HG02840 (cell line): ENCODE measurements at regions not wholly inside any gene's neighbourhood (a gene's known extent, or its start where the extent isn't known, plus 50 kb on each side); places are given as distances from the start of the nearest gene placed in this dataset.
A peak's percentile ranks its signal among the peaks of the same experiment; 100 is the strongest.

Experiments
- ATAC-seq: cut with Tn5 transposase; IDR thresholded peaks from one replicate; pipeline ENCODE4 v1.9.1; 2021; ENCODE audit warnings: mild to moderate bottlenecking, moderate library complexity, moderate number of reproducible peaks; ENCODE audit not compliant: unreplicated experiment, low FRiP score

- no peak for ATAC-seq
These were observed 242.4 kb upstream of the MYOCD start for GRCh38 chr17:12423337-12423736.

- no peak for ATAC-seq
These were observed 236.6 kb upstream of the MYOCD start for GRCh38 chr17:12429116-12429515.

GRCh38 chr17:12431188-12431587 is 234.5 kb upstream of the MYOCD start:
- ATAC-seq: peak; percentile 86

DNA sequence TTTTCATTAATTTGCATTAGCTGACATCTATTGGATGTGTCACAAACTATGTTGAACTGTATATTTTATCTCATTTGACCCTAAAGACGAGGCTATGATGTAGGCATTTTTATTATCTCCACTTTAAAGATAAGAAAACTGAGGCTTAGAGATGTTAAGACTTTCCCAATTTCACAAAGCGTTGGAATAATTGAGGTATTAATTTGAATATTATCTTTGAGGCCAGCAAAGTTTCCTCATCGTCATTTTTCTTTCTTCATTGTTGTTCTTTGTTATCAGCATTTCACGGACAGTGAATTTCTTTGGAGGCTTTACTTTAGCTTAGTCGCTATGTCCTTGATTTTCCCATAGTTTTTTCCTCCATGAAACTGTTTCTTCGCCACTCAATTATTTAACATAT is 227.5 kb upstream of the MYOCD start:
- no peak for ATAC-seq

- ATAC-seq: no peak
These were observed 226.7 kb upstream of the MYOCD start for GRCh38 chr17:12438813-12439586.

- ATAC-seq: no peak
These were observed 220.4 kb upstream of the MYOCD start for GRCh38 chr17:12445331-12445730.

GRCh38 chr17:12457493-12457892 is 208.2 kb upstream of the MYOCD start:
- ATAC-seq: no peak

GRCh38 chr17:12459736-12460135 is 206.0 kb upstream of the MYOCD start:
- ATAC-seq: no peak

DNA sequence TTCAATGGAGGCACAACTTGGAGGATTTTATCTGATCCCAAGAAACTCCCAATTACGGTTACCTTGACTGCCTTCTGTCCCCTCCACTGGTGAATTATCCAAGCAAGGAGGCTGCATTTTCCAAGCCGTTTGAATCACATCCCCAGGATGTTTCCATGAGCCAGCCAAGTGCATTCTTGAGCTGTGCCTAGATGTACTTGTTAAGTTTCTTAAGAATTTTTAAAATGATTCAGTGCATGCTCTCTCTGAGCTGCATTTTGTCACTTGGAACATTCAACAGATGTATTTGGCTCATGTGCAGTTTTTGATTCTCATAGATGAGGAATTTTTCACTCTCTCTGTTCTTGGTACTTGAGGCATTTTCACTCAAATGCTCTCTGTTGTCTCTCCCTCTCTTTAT is 202.6 kb upstream of the MYOCD start:
- no peak for ATAC-seq

DNA sequence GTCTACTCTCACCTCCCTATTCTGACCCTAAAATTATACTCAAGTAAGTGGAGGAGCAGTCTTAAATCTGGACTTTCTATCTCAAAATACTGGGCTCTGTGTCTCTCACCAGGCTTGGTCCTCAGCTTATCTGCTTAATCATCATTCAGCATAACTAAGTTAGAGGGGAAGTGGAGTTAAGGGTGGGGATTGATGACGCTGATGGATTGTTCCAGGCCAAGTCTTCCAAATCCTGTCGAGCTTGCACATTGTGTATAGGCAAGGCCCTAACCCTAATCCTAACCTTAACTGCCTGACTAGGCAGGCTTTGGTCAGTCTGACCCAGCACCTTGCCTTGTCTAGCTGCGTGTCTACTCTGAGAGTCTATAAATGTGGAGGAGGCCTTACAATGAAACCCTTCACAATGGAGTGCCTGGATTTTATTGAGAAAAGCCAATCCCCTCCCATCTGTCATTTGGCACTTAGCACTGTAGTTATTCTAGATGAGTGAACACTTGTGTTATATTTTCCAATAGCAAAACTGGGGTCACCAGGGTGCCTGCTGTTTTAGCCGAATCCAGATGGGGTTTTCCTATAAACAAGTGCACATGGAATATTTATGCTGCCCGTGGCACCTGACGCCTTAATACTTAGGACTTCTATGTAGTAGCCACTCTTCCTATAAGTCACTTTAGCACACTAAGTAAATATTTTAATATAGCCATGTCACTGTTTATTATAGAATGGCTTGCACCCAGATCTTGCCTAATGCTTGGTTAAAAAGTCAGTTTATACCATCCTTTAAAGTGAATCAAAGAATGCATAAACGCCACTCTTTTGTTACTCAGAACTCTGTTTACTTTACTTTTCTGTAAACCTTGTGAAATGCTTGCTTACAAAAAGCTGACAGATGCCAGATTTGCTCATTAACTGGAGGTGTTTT is 193.2 kb upstream of the MYOCD start:
- ATAC-seq: no peak

- ATAC-seq: no peak
These were observed 187.4 kb upstream of the MYOCD start for GRCh38 chr17:12478311-12478710.

DNA sequence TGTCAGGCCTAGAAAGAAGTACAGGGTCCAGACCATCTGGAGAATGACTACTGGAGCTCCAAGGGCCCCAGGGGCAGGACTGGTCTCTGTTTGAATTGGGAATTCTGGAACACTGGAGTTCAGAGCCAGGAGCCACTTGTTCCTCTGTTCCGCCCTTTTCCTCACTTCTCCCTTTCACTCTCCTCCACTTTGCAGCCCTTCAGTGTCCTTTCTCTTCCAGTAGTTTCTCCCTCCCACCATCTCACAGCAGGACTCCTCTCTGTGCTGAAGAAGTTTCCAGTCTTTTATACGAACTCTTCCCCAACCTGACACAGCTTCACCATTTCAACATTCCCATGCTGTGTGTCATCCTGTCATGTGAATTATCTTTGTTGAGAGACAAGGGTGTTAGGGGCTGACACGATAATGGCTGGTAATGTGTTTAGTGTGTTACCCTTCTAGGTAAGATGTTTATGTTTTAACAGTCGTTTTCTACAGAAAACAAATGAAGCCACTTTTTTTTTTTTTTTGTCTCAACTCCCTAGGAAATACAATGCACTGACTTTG is 180.3 kb upstream of the MYOCD start:
- ATAC-seq: no peak

DNA sequence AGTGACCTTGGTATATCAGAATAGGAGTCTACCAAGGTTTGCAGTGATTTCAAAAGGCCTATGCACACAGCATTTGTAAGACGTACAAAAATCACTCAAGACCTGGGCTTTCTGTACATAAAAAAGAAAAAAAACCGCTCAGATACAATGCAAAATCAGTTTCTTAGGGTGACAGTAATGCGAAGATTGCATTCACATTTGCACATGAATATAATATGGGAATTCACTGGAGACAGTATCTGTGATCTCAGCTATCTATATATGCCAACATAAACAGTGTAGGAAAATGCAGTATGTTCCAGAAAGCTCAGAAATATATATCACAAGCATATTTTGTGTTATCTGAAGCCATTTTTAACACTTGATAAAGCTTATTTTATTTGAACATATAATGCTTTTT is 176.4 kb upstream of the MYOCD start:
- ATAC-seq: no peak

DNA sequence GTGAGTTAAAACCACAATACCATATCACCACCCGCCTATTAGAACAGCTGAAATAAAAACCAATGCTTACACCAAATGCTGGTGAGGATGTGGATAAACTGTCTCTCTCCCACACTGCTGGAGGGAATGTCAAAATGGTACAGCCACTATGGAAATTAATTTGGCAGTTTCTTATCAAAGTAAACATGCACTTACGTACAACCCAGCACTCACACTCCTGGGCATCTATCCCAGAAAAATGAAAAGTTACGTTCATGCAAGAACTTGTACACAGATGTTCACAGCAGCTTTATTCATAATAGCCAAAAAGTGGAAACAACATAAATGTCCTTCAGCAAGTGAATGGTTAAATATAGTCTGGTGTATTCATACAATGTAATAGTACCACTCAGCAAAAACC is 173.2 kb upstream of the MYOCD start:
- ATAC-seq: no peak

DNA sequence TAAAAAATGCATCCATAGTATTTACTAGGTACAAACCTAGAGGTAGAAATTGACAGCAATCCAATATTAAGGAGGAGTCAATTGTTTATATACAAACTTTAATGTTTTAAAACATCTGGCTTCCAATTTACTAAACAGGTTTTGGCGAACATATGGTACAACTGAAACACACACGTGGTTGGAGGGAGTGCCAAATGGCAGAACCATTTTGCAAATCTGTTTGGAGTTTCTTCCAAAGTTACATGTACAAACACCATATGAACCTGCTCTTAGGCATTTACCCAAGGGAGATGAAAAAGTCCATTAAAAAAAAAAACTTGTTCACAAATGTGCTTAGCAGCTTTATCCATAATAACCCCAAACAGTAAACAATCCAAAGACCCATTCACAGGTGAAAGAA is 159.8 kb upstream of the MYOCD start:
- ATAC-seq: no peak

DNA sequence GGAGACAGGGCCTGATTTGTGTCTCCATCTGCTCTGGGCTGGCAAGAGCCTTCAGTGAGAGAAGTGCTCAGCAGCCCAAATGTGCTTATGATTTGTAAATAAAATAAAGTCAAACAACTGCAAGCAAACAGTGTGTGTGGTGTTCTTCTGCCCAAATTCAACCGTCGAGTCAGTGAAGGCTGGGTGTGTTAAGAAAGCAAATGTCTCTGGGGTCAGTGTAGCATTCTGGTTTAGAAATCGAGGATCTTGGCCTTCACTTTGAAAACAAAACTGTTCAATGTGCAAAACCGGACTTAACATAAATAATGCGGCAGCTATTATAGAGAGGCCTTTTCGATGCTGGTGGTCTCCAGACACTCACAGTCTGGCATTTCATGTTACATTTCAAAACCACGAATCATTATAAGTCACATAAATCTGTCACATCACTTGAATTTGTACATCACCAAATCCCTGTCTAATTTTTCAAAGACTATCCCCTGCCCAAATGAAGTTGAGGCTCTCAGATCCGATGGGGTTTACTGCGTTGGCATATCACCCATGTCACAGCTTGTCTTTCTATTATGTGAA is 158.6 kb upstream of the MYOCD start:
- no peak for ATAC-seq

DNA sequence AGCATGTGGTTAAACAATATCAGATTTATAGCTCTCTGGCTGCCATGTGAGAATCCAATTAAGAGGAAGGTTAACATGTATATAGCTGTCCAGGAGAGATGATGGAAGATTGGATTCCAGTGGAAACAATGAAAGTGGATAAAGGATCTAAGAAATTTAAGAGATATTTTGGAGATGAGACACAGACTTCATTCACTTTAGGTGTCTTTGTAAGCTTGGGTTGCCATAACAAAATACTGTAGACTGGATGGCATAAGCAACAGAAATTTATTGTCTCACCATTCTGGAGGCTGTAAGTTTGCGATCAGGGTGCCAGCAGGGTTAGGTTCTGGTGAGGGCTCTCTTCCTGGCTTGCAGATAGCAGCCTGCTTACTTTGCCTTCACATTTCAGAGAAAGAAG is 155.9 kb upstream of the MYOCD start:
- ATAC-seq: no peak

DNA sequence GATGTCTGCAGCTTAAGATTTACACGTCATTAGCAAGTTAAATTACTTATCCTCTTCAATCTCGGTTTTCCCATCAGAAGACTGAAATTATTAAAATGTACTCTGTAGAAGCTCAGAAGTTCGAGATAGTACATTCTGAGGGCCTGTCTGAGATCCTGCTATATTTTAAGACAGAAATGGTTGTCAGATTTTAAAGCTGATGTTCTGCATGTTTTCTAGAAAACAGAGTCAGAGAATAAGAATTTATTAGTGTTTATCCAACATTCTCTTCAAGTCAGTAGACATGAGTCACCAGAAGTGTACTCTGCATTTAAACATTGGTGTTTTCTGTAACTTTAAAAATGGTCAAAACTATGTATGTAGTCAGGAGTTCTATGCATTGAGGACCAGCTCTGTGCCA is 155.2 kb upstream of the MYOCD start:
- no peak for ATAC-seq

- no peak for ATAC-seq
These were observed 152.9 kb upstream of the MYOCD start for GRCh38 chr17:12512694-12513355.

DNA sequence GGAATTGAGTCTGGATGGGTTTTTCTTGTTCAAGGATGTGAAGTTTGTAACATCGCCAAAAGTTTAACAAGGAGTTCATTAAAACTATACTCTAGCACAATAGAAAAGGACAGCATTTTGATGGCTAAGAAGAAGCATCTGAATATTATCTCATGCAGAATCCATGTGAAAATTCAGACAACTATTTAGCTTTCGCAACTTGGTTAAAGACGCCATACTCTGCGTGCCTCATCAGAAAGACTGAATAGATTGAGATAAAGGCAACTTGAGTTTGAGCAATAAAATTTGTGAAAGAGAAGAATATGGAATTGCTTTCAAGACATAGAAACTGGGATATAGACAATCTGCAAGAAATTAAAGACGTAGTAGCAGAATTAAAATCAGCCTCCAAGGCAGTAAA is 151.1 kb upstream of the MYOCD start:
- no peak for ATAC-seq
